ENCODE measurements at regions not wholly inside any gene's neighbourhood (a gene's known extent, or its start where the extent isn't known, plus 50 kb on each side); places are given as distances from the start of the nearest gene placed in this dataset.

DNA sequence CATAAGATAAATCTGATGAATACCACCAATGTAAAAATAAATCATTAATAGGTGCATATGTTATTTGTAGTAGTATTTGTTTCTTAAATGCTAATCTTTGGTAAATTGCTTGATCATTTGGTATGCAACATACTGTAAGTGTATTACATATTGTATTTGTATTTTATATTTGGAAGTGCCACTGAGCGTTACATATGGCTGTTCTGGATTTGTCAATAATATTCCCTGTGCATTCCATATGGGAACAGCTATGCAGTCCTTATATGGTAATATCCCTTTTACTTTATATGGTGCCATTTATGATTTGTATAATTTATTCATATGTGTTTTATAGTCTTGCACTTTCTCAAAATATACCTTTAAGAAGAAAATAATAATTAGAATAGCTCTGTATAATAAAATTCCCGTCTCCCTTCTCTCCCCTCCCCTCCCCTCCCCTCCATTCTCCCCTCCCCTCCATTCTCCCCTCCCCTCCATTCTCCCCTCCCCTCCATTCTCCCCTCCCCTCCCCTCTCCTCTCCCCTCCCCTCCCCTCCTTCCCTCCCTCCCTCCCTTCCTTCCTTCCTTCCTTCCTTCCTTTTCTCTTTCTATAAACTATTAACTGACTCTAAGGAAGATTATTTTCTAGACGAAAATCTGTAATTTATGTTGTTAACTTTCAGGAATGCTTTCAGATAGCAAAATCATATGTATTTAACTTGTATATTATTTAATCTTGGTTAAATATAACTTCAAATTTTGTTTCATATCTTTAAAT is 241.4 kb downstream of the CSNK1G3 start:
- no peak overlapping the region for H3K9ac ChIP-seq (ENCODE audit: low read depth in 1 of 2, low read length in 2 of 2)
- TF ChIP-seq GABPA (IDR thresholded peaks at IDR 0.05 in 1 of 2, conservative IDR thresholded peaks at IDR 0.05 in 1 of 2) (no peak), HNF4A (conservative IDR thresholded peaks at IDR 0.05) (no peak), ZBTB33 (IDR thresholded peaks at IDR 0.05) (no peak), HNF4G (IDR thresholded peaks at IDR 0.05) (no peak), EGR1 (IDR thresholded peaks at IDR 0.05; ENCODE audit: low read depth in 2 of 2) (no peak), SP1 (IDR thresholded peaks at IDR 0.05) (no peak), TAF1 (conservative IDR thresholded peaks at IDR 0.05) (no peak), YY1 (IDR thresholded peaks at IDR 0.05) (no peak), RAD21 (IDR thresholded peaks at IDR 0.05) (no peak)
- TF ChIP-seq, protein P1, sequence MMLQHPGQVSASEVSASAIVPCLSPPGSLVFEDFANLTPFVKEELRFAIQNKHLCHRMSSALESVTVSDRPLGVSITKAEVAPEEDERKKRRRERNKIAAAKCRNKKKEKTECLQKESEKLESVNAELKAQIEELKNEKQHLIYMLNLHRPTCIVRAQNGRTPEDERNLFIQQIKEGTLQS (IDR thresholded peaks at IDR 0.05), result no peak
- TF ChIP-seq, protein P2, sequence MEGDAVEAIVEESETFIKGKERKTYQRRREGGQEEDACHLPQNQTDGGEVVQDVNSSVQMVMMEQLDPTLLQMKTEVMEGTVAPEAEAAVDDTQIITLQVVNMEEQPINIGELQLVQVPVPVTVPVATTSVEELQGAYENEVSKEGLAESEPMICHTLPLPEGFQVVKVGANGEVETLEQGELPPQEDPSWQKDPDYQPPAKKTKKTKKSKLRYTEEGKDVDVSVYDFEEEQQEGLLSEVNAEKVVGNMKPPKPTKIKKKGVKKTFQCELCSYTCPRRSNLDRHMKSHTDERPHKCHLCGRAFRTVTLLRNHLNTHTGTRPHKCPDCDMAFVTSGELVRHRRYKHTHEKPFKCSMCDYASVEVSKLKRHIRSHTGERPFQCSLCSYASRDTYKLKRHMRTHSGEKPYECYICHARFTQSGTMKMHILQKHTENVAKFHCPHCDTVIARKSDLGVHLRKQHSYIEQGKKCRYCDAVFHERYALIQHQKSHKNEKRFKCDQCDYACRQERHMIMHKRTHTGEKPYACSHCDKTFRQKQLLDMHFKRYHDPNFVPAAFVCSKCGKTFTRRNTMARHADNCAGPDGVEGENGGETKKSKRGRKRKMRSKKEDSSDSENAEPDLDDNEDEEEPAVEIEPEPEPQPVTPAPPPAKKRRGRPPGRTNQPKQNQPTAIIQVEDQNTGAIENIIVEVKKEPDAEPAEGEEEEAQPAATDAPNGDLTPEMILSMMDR (IDR thresholded peaks at IDR 0.05; ENCODE audit: low read depth, low read length, missing input control), result no peak
- no peaks in the 10 kb centered on the region for H3K27me3 ChIP-seq (ENCODE audit: control insufficient read depth in 4 of 4, insufficient read depth in 4 of 4, low read length in 3 of 4)
- peaks cover 0 to 1% (median 0%) of the 10 kb centered on the region in 4 donors for H3K4me1 ChIP-seq (ENCODE audit: control insufficient read depth in 4 of 4, insufficient read depth in 4 of 4, low read length in 3 of 4)
- no peak overlapping the region for H3K4me3 ChIP-seq (ENCODE audit: low read depth in 1 of 3, low read length in 3 of 3)
- no peaks in the 10 kb centered on the region for H3K9me3 ChIP-seq (ENCODE audit: control insufficient read depth in 4 of 4, low read length in 3 of 4)
- 65% methylated on average over 3 of the region's 3 CpGs for WGBS
- H3K27ac ChIP-seq (ENCODE audit: low read depth in 1 of 2, low read length in 2 of 2), result no peak overlapping the region
- no peak for DNase-seq (ENCODE audit: low spot score)
- no peaks in the 10 kb centered on the region for H3K36me3 ChIP-seq (ENCODE audit: control insufficient read depth in 4 of 4, insufficient read depth in 3 of 4, low read depth in 1 of 4, low read length in 3 of 4)

GRCh38 chr5:123752552-123753179 is 240.7 kb downstream of the CSNK1G3 start:
- DNase-seq (ENCODE audit: low spot score), result no peak
- Histone ChIP-seq H3K9me3 (ENCODE audit: control insufficient read depth in 4 of 4, low read length in 3 of 4) (no peaks in the 10 kb centered on the region), H3K4me3 (ENCODE audit: low read depth in 1 of 3, low read length in 3 of 3) (no peak overlapping the region), H3K36me3 (ENCODE audit: control insufficient read depth in 4 of 4, insufficient read depth in 3 of 4, low read depth in 1 of 4, low read length in 3 of 4) (no peaks in the 10 kb centered on the region), H3K4me1 (ENCODE audit: control insufficient read depth in 4 of 4, insufficient read depth in 4 of 4, low read length in 3 of 4) (peaks cover 0 to 1% (median 0%) of the 10 kb centered on the region in 4 donors), H3K9ac (ENCODE audit: low read depth in 1 of 2, low read length in 2 of 2) (no peak overlapping the region), H3K27me3 (ENCODE audit: control insufficient read depth in 4 of 4, insufficient read depth in 4 of 4, low read length in 3 of 4) (no peaks in the 10 kb centered on the region), H3K27ac (ENCODE audit: low read depth in 1 of 2, low read length in 2 of 2) (no peak overlapping the region)
- WGBS, result 82% methylated on average over 5 of the region's 5 CpGs
- TF ChIP-seq, protein P1 (IDR thresholded peaks at IDR 0.05), result no peak
- TF ChIP-seq EGR1 (IDR thresholded peaks at IDR 0.05; ENCODE audit: low read depth in 2 of 2) (no peak), YY1 (IDR thresholded peaks at IDR 0.05) (no peak), GABPA (IDR thresholded peaks at IDR 0.05 in 1 of 2, conservative IDR thresholded peaks at IDR 0.05 in 1 of 2) (no peak), JUND (IDR thresholded peaks at IDR 0.05) (no peak), FOXA2 (IDR thresholded peaks at IDR 0.05) (no peak), REST (IDR thresholded peaks at IDR 0.05) (no peak)
- TF ChIP-seq, protein P3, sequence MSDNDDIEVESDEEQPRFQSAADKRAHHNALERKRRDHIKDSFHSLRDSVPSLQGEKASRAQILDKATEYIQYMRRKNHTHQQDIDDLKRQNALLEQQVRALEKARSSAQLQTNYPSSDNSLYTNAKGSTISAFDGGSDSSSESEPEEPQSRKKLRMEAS (IDR thresholded peaks at IDR 0.05), result no peak
